Activated T-cell treated with anti-CD3 and anti-CD28 coated beads, Interleukin-2, amount 50 U/mL, for 72 hours (primary cell): ENCODE measurements at regions not wholly inside any gene's neighbourhood (a gene's known extent, or its start where the extent isn't known, plus 50 kb on each side); places are given as distances from the start of the nearest gene placed in this dataset.

Source experiments
- ATAC-seq, 2 donors: fragments of 150-1000 bp; cut with Tn5 transposase; replicated peaks in 1 of 2; 2 replicates each; pipeline ENCODE4 v1.10.0; 2021; ENCODE audit warnings: moderate library complexity in 2 of 2, mild to moderate bottlenecking in 1 of 2
- DNase-seq, 2 donors: peaks; one replicate each; pipeline ENCODE4 v3.0.0; 2021 to 2022; ENCODE audit warnings: mixed read lengths in 1 of 2
- H3K27ac Mint-ChIP-seq: one replicate; pipeline ENCODE4 v1.8.0; 2022; ENCODE audit warnings: mild to moderate bottlenecking, moderate library complexity, mixed read lengths
- H3K27me3 Mint-ChIP-seq: one replicate; pipeline ENCODE4 v1.8.0; 2022; ENCODE audit warnings: low read depth, mixed read lengths
- H3K36me3 Mint-ChIP-seq, 2 donors: one replicate each; pipeline ENCODE4 v1.8.0; 2022; ENCODE audit warnings: mixed read lengths in 2 of 2, mild to moderate bottlenecking in 1 of 2; ENCODE audit not compliant: insufficient read depth in 2 of 2
- H3K4me1 Mint-ChIP-seq: one replicate; pipeline ENCODE4 v1.8.0; 2022; ENCODE audit warnings: low read depth, mixed read lengths
- H3K4me3 Mint-ChIP-seq, 2 donors: one replicate each; pipeline ENCODE4 v1.8.0; 2022; ENCODE audit warnings: mild to moderate bottlenecking in 2 of 2, mixed read lengths in 2 of 2, moderate library complexity in 2 of 2
- H3K9me3 Mint-ChIP-seq, 2 donors: one replicate each; pipeline ENCODE4 v1.8.0; 2022; ENCODE audit warnings: mixed read lengths in 2 of 2

DNA sequence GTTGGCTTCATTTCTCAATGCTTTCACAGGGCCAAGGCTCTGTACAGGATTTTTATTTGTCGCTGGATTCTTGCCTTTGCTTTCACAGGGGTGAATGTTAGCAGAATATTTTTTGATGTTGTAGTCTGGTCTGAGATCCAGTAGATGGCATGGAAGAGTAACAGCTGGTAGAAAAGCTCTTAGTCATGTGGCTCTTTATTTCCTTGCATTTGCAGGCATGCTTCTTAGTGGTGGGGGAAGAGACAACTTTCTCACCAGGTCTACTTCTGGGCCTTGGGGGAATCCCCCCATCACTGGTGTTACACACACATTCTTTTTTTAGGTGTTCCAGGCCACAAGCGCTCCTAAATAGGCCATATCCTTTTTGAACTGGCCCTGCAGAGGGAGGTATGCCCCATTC, 58.2 kb upstream of the DKK2 start:
- Mint-ChIP-seq H3K36me3 (no peaks in the 10 kb centered on the region), H3K4me3 (no peak overlapping the region), H3K27me3 (no peaks in the 10 kb centered on the region), H3K27ac (no peak overlapping the region), H3K9me3 (peaks cover 0 to 2% of the 10 kb centered on the region in 2 donors), H3K4me1 (no peaks in the 10 kb centered on the region)
- ATAC-seq (peak in 1 of 2 donors; percentile 58), DNase-seq (no peak)
